ENCODE measurements at regions not wholly inside any gene's neighbourhood (a gene's known extent, or its start where the extent isn't known, plus 50 kb on each side); places are given as distances from the start of the nearest gene placed in this dataset.

DNA sequence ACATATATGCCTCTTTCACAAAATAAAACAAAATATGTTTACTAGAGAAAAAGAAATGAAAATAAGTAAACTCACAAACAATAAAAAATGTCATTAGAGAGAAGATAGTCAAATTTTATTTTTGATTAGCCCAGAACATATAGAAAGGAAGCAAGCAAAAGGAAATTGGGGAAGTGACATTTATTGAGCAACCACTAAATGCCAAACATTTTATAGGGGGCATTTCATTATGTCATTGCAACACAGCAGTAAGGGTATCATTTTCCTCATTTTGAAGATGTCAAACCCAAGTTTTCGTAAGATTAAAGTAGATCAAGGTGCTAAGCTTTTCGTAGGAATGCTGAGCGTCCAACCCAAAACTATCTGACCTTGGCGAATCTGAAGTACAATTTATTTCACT, 1331.5 kb upstream of the PABPC4L start:
- no peaks in the 10 kb centered on the region for H3K79me2 ChIP-seq (replicated peaks; ENCODE audit: insufficient read depth)
- H3K9me2 ChIP-seq (ENCODE audit: insufficient read depth): no peaks in the 10 kb centered on the region
- no peaks in the 10 kb centered on the region for H3K27me3 ChIP-seq (ENCODE audit: insufficient read depth)
- TF ChIP-seq POLR2AphosphoS5 (IDR thresholded peaks at IDR 0.05; ENCODE audit: low read depth) (no peak), EZH2phosphoT487 (IDR thresholded peaks at IDR 0.05; ENCODE audit: unreplicated experiment) (no peak), ZNF462 (CRISPR knock-in tag; IDR thresholded peaks at IDR 0.05) (no peak), ZNF331 (CRISPR knock-in tag; IDR thresholded peaks at IDR 0.05; ENCODE audit: low read depth) (no peak), EZH2 (IDR thresholded peaks at IDR 0.05; ENCODE audit: low read depth, unreplicated experiment) (no peak), STAT1 (IDR thresholded peaks at IDR 0.05; ENCODE audit: unreplicated experiment) (no peak), NANOG (IDR thresholded peaks at IDR 0.05; ENCODE audit: borderline replicate concordance) (no peak), JUNB (IDR thresholded peaks at IDR 0.05; ENCODE audit: unreplicated experiment) (no peak), ZNF114 (CRISPR knock-in tag; IDR thresholded peaks at IDR 0.05) (no peak), CREB1 (CRISPR knock-in tag; IDR thresholded peaks at IDR 0.05; ENCODE audit: low read depth) (no peak), ETS1 (IDR thresholded peaks at IDR 0.05) (no peak)
- TF ChIP-seq, protein P1, sequence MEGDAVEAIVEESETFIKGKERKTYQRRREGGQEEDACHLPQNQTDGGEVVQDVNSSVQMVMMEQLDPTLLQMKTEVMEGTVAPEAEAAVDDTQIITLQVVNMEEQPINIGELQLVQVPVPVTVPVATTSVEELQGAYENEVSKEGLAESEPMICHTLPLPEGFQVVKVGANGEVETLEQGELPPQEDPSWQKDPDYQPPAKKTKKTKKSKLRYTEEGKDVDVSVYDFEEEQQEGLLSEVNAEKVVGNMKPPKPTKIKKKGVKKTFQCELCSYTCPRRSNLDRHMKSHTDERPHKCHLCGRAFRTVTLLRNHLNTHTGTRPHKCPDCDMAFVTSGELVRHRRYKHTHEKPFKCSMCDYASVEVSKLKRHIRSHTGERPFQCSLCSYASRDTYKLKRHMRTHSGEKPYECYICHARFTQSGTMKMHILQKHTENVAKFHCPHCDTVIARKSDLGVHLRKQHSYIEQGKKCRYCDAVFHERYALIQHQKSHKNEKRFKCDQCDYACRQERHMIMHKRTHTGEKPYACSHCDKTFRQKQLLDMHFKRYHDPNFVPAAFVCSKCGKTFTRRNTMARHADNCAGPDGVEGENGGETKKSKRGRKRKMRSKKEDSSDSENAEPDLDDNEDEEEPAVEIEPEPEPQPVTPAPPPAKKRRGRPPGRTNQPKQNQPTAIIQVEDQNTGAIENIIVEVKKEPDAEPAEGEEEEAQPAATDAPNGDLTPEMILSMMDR (conservative IDR thresholded peaks at IDR 0.05; ENCODE audit: low read depth in 2 of 2): no peak
- TF ChIP-seq, protein P2, sequence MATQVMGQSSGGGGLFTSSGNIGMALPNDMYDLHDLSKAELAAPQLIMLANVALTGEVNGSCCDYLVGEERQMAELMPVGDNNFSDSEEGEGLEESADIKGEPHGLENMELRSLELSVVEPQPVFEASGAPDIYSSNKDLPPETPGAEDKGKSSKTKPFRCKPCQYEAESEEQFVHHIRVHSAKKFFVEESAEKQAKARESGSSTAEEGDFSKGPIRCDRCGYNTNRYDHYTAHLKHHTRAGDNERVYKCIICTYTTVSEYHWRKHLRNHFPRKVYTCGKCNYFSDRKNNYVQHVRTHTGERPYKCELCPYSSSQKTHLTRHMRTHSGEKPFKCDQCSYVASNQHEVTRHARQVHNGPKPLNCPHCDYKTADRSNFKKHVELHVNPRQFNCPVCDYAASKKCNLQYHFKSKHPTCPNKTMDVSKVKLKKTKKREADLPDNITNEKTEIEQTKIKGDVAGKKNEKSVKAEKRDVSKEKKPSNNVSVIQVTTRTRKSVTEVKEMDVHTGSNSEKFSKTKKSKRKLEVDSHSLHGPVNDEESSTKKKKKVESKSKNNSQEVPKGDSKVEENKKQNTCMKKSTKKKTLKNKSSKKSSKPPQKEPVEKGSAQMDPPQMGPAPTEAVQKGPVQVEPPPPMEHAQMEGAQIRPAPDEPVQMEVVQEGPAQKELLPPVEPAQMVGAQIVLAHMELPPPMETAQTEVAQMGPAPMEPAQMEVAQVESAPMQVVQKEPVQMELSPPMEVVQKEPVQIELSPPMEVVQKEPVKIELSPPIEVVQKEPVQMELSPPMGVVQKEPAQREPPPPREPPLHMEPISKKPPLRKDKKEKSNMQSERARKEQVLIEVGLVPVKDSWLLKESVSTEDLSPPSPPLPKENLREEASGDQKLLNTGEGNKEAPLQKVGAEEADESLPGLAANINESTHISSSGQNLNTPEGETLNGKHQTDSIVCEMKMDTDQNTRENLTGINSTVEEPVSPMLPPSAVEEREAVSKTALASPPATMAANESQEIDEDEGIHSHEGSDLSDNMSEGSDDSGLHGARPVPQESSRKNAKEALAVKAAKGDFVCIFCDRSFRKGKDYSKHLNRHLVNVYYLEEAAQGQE (IDR thresholded peaks at IDR 0.05; ENCODE audit: unreplicated experiment): no peak
- Mint-ChIP-seq H3K27me3 (ENCODE audit: insufficient read depth, low read depth, poor library complexity) (no peaks in the 10 kb centered on the region), H3K27ac (no peak overlapping the region), H3K4me1 (no peaks in the 10 kb centered on the region), H3K4me3 (no peak overlapping the region), H3K36me3 (ENCODE audit: low read depth) (no peaks in the 10 kb centered on the region), H3K9me3 (no peaks in the 10 kb centered on the region)
- H2AFZ ChIP-seq: no peak overlapping the region
- H3K4me3 ChIP-seq: no peak overlapping the region
- H3K4me2 ChIP-seq: no peak overlapping the region
- no peaks in the 10 kb centered on the region for H3K4me1 ChIP-seq (ENCODE audit: insufficient read depth)
- no peak for ATAC-seq
- no peak overlapping the region for H3K27ac ChIP-seq (ENCODE audit: low read depth)
- no peaks in the 10 kb centered on the region for H3F3A ChIP-seq (replicated peaks; ENCODE audit: low read depth)
- H4K20me1 ChIP-seq (replicated peaks; ENCODE audit: insufficient read depth): no peaks in the 10 kb centered on the region
- no peak for DNase-seq (ENCODE audit: low spot score)
- H3K36me3 ChIP-seq (ENCODE audit: insufficient read depth): no peaks in the 10 kb centered on the region
